ENCODE measurements at regions not wholly inside any gene's neighbourhood (a gene's known extent, or its start where the extent isn't known, plus 50 kb on each side); places are given as distances from the start of the nearest gene placed in this dataset.

- no peak for DNase-seq
- Mint-ChIP-seq H3K27ac (no peak overlapping the region), H3K4me3 (no peak overlapping the region), H3K4me1 (ENCODE audit: low read depth) (no peaks in the 10 kb centered on the region), H3K9me3 (peaks cover 41% of the 10 kb centered on the region), H3K27me3 (ENCODE audit: insufficient read depth) (no peaks in the 10 kb centered on the region), H3K36me3 (ENCODE audit: low read depth) (no peaks in the 10 kb centered on the region)
- TF ChIP-seq CTCF (IDR thresholded peaks at IDR 0.05): no peak
Observed at GRCh38 chr13:69477451-69477850, 630.2 kb upstream of the ATXN8OS start.

GRCh38 chr13:69474011-69474685 is 633.5 kb upstream of the ATXN8OS start:
- no peaks in the 10 kb centered on the region for H3K27me3 Mint-ChIP-seq (ENCODE audit: insufficient read depth)
- no peak for DNase-seq
- no peak overlapping the region for H3K4me3 Mint-ChIP-seq
- H3K4me1 Mint-ChIP-seq (ENCODE audit: low read depth): no peaks in the 10 kb centered on the region
- H3K27ac Mint-ChIP-seq: no peak overlapping the region
- no peaks in the 10 kb centered on the region for H3K36me3 Mint-ChIP-seq (ENCODE audit: low read depth)
- TF ChIP-seq CTCF (IDR thresholded peaks at IDR 0.05): no peak
- H3K9me3 Mint-ChIP-seq: peaks cover 23% of the 10 kb centered on the region; the same call in 1 of the 2 replicates

- Mint-ChIP-seq H3K9me3 (peaks cover 22% of the 10 kb centered on the region), H3K4me3 (no peak overlapping the region), H3K36me3 (ENCODE audit: low read depth) (no peaks in the 10 kb centered on the region), H3K27ac (no peak overlapping the region), H3K4me1 (ENCODE audit: low read depth) (no peaks in the 10 kb centered on the region), H3K27me3 (ENCODE audit: insufficient read depth) (no peaks in the 10 kb centered on the region)
- TF ChIP-seq CTCF (IDR thresholded peaks at IDR 0.05): no peak
- no peak for DNase-seq
Observed at GRCh38 chr13:69468624-69469023, 639.0 kb upstream of the ATXN8OS start.

- no peak for DNase-seq
- no peak for TF ChIP-seq CTCF (IDR thresholded peaks at IDR 0.05)
- Mint-ChIP-seq H3K27me3 (ENCODE audit: insufficient read depth) (no peaks in the 10 kb centered on the region), H3K36me3 (ENCODE audit: low read depth) (no peaks in the 10 kb centered on the region), H3K4me3 (no peak overlapping the region), H3K9me3 (peaks cover 35% of the 10 kb centered on the region), H3K4me1 (ENCODE audit: low read depth) (no peaks in the 10 kb centered on the region), H3K27ac (no peak overlapping the region)
Observed at GRCh38 chr13:69461397-69461796, 646.2 kb upstream of the ATXN8OS start.

- DNase-seq: no peak
- no peak for TF ChIP-seq CTCF (IDR thresholded peaks at IDR 0.05)
- H3K27ac Mint-ChIP-seq: no peak overlapping the region
- peaks cover 36% of the 10 kb centered on the region for H3K9me3 Mint-ChIP-seq
- no peaks in the 10 kb centered on the region for H3K27me3 Mint-ChIP-seq (ENCODE audit: insufficient read depth)
- H3K36me3 Mint-ChIP-seq (ENCODE audit: low read depth): no peaks in the 10 kb centered on the region
- H3K4me3 Mint-ChIP-seq: no peak overlapping the region
- no peaks in the 10 kb centered on the region for H3K4me1 Mint-ChIP-seq (ENCODE audit: low read depth)
Observed at GRCh38 chr13:69459346-69459745, 648.3 kb upstream of the ATXN8OS start.
